NCI-H460 (cell line): ENCODE measurements at regions not wholly inside any gene's neighbourhood (a gene's known extent, or its start where the extent isn't known, plus 50 kb on each side); places are given as distances from the start of the nearest gene placed in this dataset.
"Not testable (repeated sequence)": the region's sequence is repeated elsewhere in the genome, so short reads cannot be mapped to it uniquely, and the experiment has no call there.

ENCODE experiments used
- DNase-seq: peaks from one replicate; pipeline ENCODE4 v3.0.0-alpha.2; 2016; ENCODE audit warnings: low read depth; ENCODE audit errors: extremely low read depth

- no peak for DNase-seq
Measured at GRCh38 chr2:15816674-15817406, 123.5 kb upstream of the MYCN start.

GRCh38 chr2:15817748-15818147 lies 122.6 kb upstream of the MYCN start:
- DNase-seq, result no peak

DNA sequence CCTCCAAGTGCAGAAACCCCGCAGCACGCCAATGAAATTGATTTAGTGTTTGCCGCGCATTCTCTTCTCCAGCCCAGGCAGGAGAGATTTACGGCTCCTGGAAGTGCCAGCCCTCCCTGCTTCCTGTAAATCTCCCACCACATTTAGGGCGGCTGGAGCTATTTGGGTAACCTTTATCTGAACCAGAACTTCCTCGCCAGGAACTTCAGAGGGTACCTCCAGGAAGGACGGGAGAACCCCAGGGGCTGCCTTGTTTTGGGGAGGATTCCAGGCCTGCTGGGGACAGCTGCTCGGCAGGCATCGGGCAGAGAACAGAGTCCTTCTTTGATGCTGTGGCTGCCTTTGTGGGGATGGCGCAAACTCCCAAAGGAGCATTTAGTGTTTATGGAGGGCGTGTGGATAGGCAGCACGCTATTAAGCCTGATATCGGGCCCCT lies 122.0 kb upstream of the MYCN start:
- DNase-seq, result no peak

- DNase-seq, result no peak
Measured at GRCh38 chr2:15818881-15819280, 121.5 kb upstream of the MYCN start.

DNA sequence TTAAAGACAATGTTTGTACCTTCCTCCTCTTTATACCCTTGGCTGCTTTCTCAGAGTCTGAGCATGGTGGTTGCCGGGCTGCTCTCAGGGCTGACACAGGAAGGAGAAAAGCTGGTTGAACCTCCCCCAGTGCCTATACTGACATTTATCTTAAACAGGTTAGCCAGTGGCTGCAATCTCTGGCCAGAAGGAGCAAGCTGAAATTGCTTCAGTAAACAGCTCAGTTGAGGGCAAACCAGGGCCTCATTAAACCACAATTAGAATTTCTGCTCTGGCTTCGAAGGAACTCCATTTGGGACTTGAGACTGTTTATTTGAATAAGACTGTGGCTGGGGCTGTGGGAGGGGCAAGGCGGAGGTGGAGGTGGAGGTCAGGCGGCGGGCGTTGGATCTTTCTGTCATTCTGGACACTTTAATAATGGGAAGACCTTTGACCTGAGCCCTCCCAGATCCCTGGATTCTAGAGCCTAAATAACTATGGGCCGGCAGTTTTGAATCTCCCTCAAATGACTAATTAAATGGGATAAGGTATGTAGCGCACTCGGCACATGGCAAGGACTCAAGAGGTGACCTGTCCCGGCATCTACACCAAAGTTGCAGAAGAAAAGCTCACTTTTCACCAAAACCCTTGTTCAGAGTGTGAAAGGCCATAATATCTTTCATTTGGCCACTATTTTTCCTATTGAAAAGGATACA lies 120.6 kb upstream of the MYCN start:
- DNase-seq, result no peak

DNA sequence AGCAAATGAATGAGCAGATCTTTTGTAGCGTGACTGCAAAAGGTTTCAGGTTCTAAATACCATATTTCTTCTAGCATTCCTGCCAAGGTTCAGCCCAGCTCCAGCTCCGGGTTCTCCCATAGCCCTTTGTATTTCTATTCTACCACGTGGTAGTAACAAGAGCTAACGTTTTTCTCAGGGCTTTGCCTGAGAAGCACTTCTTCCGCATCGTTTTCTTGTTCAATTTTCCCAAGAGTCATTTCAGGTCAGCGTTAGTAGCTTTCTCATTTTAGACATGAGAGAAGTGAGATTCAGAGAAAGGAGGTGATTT lies 120.1 kb upstream of the MYCN start:
- DNase-seq, result no peak

- no peak for DNase-seq
Measured at GRCh38 chr2:15820927-15821326, 119.4 kb upstream of the MYCN start.

DNA sequence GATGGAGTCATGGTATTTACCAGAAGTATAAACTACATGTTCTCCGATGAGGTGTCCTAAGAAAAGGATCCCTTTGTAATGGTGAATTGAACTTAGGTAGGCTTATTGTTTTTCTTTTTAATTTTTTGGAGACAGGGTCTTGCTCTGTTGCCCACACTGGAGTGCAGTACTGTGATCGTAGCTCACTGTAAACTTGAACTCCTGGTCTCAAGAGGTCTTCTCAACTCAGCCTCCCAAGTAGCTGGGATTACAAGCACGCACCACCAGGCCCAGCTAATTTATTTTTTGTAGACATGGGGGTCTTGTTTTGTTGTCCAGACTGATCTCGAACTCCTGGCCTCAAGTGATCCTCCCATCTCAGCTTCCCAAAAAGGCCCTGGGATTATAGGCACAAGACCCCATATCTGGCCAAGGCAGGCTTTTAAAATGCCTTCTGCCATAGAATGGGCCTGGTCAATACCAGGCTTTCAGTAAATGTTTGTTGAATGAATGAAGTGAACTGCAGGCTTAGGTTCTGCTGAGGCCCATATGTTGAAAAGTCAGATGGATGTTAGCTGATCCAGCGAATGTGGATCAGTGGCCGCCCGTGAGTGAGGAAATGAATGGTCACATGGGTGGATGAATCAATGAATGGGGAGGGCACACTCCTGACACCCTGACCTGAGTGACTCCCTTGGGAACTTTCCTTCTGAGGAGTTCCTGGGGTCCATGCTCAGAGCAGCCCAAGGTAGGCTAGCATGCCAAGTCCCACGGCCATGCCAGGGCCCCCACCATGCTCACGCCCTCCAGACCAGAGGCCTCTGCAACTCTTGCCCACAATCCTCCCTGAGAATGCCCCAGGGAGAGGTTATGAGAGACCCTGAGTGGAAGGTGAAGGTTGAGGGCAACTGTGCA lies 118.0 kb upstream of the MYCN start:
- no peak for DNase-seq

DNA sequence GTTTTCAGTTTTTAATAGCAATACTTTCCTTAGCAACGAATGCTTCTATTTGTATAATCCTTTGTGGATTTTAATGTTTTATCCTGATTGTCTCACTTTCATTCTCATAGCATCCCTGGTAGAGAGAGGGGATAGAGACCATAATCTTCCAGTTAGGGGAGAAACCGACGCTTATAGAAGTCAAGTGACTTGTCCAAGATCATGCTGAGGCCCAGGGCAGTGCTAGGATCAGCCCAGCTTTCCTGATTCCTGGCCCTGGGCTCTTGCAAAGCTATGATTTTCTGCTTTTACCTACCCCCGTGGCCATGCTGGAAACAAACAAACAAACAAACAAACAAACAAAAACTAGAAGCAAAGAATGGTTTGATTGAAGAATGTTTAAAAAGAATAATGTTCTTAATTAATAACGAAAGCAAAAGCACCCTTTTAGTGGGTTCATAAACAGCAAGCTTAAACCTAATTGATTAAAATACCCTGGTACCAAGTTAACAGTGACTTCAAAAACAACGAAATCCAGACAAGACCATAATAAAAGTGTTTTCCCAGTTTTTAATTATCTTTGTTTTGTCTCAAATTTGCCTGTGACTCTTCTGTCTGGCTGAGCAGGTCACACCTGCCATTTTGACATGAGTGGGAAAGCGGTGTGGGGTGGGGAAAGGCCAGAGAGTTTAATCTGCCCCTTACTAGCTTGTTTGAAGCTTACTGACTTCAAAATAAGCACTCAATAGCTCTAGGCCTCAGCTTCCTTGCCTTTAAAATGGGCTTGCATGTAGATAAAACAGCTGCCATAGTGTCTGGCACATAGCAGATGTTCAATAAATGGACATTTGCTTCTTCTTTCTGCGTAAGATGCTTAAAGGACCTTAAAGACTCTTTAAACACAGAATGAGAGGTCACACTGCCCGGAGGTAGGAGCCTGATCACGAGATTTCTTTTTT lies 116.6 kb upstream of the MYCN start:
- no peak for DNase-seq

DNA sequence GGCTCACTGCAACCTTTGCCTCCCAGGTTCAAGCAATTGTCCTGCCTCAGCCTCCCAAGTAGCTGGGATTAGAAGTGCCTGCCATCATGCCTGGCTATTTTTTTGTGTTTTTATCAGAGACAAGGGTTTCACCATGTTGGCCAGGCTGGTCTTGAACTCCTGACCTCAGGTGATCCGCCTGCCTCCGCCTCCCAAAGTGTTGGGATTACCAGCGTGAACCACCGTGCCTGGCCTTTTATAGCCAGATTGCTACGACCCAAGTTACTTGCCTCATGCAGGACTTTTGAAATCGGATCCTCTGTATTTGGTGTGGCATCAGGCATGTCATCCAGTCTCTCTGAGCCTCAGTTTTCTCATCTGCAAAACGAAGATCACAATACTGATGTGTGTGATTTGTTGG lies 115.9 kb upstream of the MYCN start:
- not testable (repeated sequence) for DNase-seq

- DNase-seq, result no peak
Measured at GRCh38 chr2:15825276-15825980, 114.9 kb upstream of the MYCN start.

DNA sequence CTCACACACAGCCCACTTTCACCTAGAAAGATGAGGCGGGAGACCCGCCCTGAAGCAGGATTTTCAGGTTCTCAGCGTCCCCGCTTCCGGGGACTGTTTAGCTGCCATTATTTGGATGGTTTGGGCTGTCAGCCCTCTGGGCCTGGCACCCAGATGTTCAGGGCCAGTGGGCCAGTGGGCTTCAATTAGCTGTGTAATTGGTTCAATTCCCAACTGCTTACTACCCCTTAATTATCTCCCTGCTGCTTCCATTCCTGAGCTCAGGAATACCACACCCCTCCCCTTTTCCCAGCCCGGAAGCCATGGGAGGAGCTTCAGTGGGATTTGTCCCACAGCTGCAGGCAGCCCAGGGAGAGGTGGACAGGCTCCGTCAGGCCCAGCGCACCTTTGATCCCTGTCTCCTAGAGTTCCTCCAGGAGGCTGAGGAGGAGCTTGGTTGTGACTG lies 114.1 kb upstream of the MYCN start:
- no peak for DNase-seq

DNA sequence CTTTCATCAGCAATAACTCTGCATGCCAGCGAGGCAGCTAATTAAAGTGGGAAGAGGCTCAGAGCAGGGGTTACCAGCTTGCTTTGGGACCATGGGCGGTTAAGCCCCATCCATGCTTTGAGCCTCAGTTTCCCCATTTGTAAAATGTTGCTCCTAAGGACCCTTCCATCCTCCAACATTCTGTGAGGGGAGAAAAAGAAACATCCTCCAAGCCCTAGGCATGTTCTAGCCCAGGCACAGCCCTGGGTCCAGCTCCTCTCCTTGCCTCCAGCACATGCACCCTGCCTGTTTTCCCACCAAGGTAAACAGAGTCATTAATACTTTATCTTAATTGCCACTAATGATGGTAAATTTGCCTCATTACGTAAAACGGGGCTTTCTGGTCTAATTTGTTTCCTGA lies 113.3 kb upstream of the MYCN start:
- no peak for DNase-seq

- DNase-seq, result no peak
Measured at GRCh38 chr2:15828576-15828975, 111.8 kb upstream of the MYCN start.

- DNase-seq, result no peak
Measured at GRCh38 chr2:15829091-15829801, 111.1 kb upstream of the MYCN start.

GRCh38 chr2:15829985-15830384 lies 110.4 kb upstream of the MYCN start:
- no peak for DNase-seq

DNA sequence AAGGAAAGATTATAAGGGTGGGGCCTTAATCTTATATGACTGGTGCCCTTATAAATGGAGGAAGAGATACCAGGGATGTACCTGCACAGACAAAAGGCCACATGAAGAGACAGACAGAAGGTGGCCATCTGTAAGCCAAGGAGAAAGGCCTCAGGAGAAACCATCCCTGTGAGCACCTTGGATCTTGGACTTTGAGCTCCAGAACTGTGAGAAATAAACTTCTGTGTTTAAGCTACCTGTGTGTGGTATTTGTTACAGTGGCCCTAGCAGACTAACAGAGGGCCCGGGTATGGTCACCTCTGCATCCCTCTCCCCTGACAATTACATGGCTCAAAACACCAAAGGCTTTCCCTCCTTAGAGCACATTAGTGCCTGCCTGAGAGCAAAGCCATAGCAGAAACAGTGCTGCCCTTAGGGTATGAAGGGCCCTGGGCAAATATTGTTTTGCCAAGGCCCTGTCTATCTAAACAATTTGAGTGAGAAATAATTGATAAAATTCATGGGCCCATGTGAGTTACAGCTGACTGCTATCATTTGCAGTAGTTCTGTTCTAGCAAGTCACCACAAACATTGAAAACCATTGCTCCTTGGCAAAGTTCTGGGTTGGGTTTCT lies 109.3 kb upstream of the MYCN start:
- no peak for DNase-seq

GRCh38 chr2:15832030-15832709 lies 108.2 kb upstream of the MYCN start:
- DNase-seq, result no peak
